WERI-Rb-1 (cell line): ENCODE measurements at regions not wholly inside any gene's neighbourhood (a gene's known extent, or its start where the extent isn't known, plus 50 kb on each side); places are given as distances from the start of the nearest gene placed in this dataset.

Source experiments
- DNase-seq: peaks from one replicate; pipeline ENCODE4 v3.0.0-alpha.2; 2020
- H3K27ac ChIP-seq: fragments of 250-450 bp; sonication (Bioruptor Pico); 2 replicates; pipeline ENCODE4 v1.5.1; 2020; ENCODE audit warnings: mild to moderate bottlenecking, moderate library complexity
- H3K27me3 ChIP-seq: fragments of 250-450 bp; sonication (Bioruptor Pico); 2 replicates; pipeline ENCODE4 v1.5.1; 2021; ENCODE audit warnings: mild to moderate bottlenecking, low read depth, moderate library complexity; ENCODE audit not compliant: insufficient read depth, severe bottlenecking
- H3K36me3 ChIP-seq: fragments of 250-450 bp; sonication (Bioruptor Pico); 2 replicates; pipeline ENCODE4 v1.5.1; 2020; ENCODE audit warnings: mild to moderate bottlenecking, moderate library complexity
- H3K4me3 ChIP-seq: 2 replicates; pipeline ENCODE4 v1.5.1; 2011; ENCODE audit warnings: low read depth, mild to moderate bottlenecking, control low read depth, low read length
- H3K9me3 ChIP-seq: fragments of 250-450 bp; sonication (Bioruptor Pico); 2 replicates; pipeline ENCODE4 v1.5.1; 2021; ENCODE audit warnings: mild to moderate bottlenecking, moderate library complexity; ENCODE audit not compliant: severe bottlenecking
- CTCF ChIP-seq: IDR thresholded peaks from 2 replicates; pipeline ENCODE4 v1.5.1; 2011; ENCODE audit warnings: low read depth, mild to moderate bottlenecking, control low read depth, inconsistent platforms, low read length

- H3K36me3 ChIP-seq: no peaks in the 10 kb centered on the region
- DNase-seq: no peak
- H3K9me3 ChIP-seq: peaks cover 14% of the 10 kb centered on the region
- no peak overlapping the region for H3K4me3 ChIP-seq
- H3K27ac ChIP-seq: no peak overlapping the region
- no peaks in the 10 kb centered on the region for H3K27me3 ChIP-seq
- TF ChIP-seq CTCF: no peak
Observed at GRCh38 chr12:104825408-104825807, 132.7 kb downstream of the SLC41A2 start.

GRCh38 chr12:104823985-104824461, 134.1 kb downstream of the SLC41A2 start:
- no peak overlapping the region for H3K4me3 ChIP-seq
- peaks cover 14% of the 10 kb centered on the region for H3K9me3 ChIP-seq
- no peak for DNase-seq
- H3K36me3 ChIP-seq: no peaks in the 10 kb centered on the region
- H3K27ac ChIP-seq: no peak overlapping the region
- H3K27me3 ChIP-seq: no peaks in the 10 kb centered on the region
- no peak for TF ChIP-seq CTCF

GRCh38 chr12:104822941-104823340, 135.1 kb downstream of the SLC41A2 start:
- Histone ChIP-seq H3K36me3 (no peaks in the 10 kb centered on the region), H3K27me3 (no peaks in the 10 kb centered on the region), H3K27ac (no peak overlapping the region), H3K9me3 (peaks cover 14% of the 10 kb centered on the region), H3K4me3 (no peak overlapping the region)
- TF ChIP-seq CTCF: no peak
- DNase-seq: no peak

- H3K27me3 ChIP-seq: no peaks in the 10 kb centered on the region
- no peaks in the 10 kb centered on the region for H3K9me3 ChIP-seq
- H3K36me3 ChIP-seq: no peaks in the 10 kb centered on the region
- no peak for TF ChIP-seq CTCF
- H3K27ac ChIP-seq: no peak overlapping the region
- H3K4me3 ChIP-seq: no peak overlapping the region
- no peak for DNase-seq
Observed at GRCh38 chr12:104816845-104817503, 141.1 kb downstream of the SLC41A2 start.

- Histone ChIP-seq H3K27me3 (no peaks in the 10 kb centered on the region), H3K9me3 (no peaks in the 10 kb centered on the region)
- no peak for TF ChIP-seq CTCF
Observed at GRCh38 chr12:104815935-104816334, 142.2 kb downstream of the SLC41A2 start.

GRCh38 chr12:104814944-104815343, 143.1 kb downstream of the SLC41A2 start:
- DNase-seq: no peak
- Histone ChIP-seq H3K9me3 (no peaks in the 10 kb centered on the region), H3K27ac (no peak overlapping the region), H3K36me3 (no peaks in the 10 kb centered on the region), H3K4me3 (no peak overlapping the region), H3K27me3 (no peaks in the 10 kb centered on the region)
- no peak for TF ChIP-seq CTCF

More at GRCh38 chr12:104815935-104816334, 142.2 kb downstream of the SLC41A2 start:
- DNase-seq: no peak
- Histone ChIP-seq H3K4me3 (no peak overlapping the region), H3K27ac (no peak overlapping the region), H3K36me3 (no peaks in the 10 kb centered on the region)
